H1 (cell line): ENCODE measurements at regions not wholly inside any gene's neighbourhood (a gene's known extent, or its start where the extent isn't known, plus 50 kb on each side); places are given as distances from the start of the nearest gene placed in this dataset.
A peak's percentile ranks its signal among the peaks of the same experiment; 100 is the strongest.

Source experiments
- CTCF ChIA-PET: fragments of 300-600 bp; sonication (Branson Sonifier 250); formaldehyde crosslinking; loops from one replicate; lab custom pipeline; 2021; ENCODE audit not compliant: partially characterized antibody; lab: Charles Lee
- POLR2A ChIA-PET: fragments of 300-600 bp; sonication (Branson Sonifier 250); formaldehyde crosslinking; loops from one replicate; lab custom pipeline; 2021; ENCODE audit warnings: inconsistent platforms; ENCODE audit not compliant: partially characterized antibody; lab: Charles Lee
- DNase-seq, 2 experiments: peaks; one replicate each; pipeline versions ENCODE4 v3.0.0 to v3.0.0-alpha.2; 2010 to 2022; ENCODE audit warnings: low spot score in 2 of 2, low read depth in 1 of 2, mixed read lengths in 1 of 2
- FAIRE-seq: peaks from 2 replicates; lab custom pipeline; 2011; peaks lifted over from hg19 to GRCh38; lab: Jason Lieb, UNC
- H2AFZ ChIP-seq: 2 replicates; pipeline ENCODE4 v1.8.1; 2012; ENCODE audit warnings: low read length, inconsistent platforms
- H2AK5ac ChIP-seq: 2 replicates; pipeline ENCODE4 v1.6.1; 2013; ENCODE audit warnings: low read depth, low read length
- H2BK120ac ChIP-seq: replicated peaks from 2 replicates; pipeline ENCODE3; 2013; ENCODE audit warnings: low read depth, low read length, inconsistent platforms
- H2BK12ac ChIP-seq: 2 replicates; pipeline ENCODE4 v1.6.1; 2013; ENCODE audit warnings: low read depth, low read length
- H2BK15ac ChIP-seq: 2 replicates; pipeline ENCODE4 v1.6.1; 2013; ENCODE audit warnings: low read length
- H2BK20ac ChIP-seq: 2 replicates; pipeline ENCODE4 v1.6.1; 2013; ENCODE audit warnings: low read length
- H2BK5ac ChIP-seq: 2 replicates; pipeline ENCODE4 v1.6.1; 2013; ENCODE audit warnings: low read depth, low read length
- H3K14ac ChIP-seq: 2 replicates; pipeline ENCODE4 v1.6.1; 2013; ENCODE audit warnings: inconsistent platforms; ENCODE audit not compliant: insufficient read length
- H3K18ac ChIP-seq: 2 replicates; pipeline ENCODE4 v1.6.1; 2013; ENCODE audit warnings: low read length; ENCODE audit errors: extremely low read depth
- H3K23ac ChIP-seq: 2 replicates; pipeline ENCODE4 v1.6.1; 2013; ENCODE audit warnings: inconsistent platforms; ENCODE audit not compliant: insufficient read length
- H3K23me2 ChIP-seq: 2 replicates; pipeline ENCODE4 v1.6.1; 2013; ENCODE audit warnings: low read depth, low read length
- H3K27ac ChIP-seq: 2 replicates; pipeline ENCODE4 v1.6.1; 2011; ENCODE audit warnings: low read depth, low read length, inconsistent platforms
- H3K27me3 ChIP-seq, 4 experiments: replicated peaks in 1 of 4; 1 replicate in 1 of 4; 2 replicates in 3 of 4; pipeline versions ENCODE4 v1.6.1 to v1.8.1; 2011 to 2013; ENCODE audit warnings: low read length in 3 of 4, mild to moderate bottlenecking in 3 of 4, inconsistent platforms in 2 of 4, mixed read lengths in 2 of 4, moderate library complexity in 1 of 4; ENCODE audit not compliant: control insufficient read depth in 3 of 4, insufficient read depth in 3 of 4; ENCODE audit errors: extremely low read depth in 1 of 4
- H3K36me3 ChIP-seq, 4 experiments: 2 replicates each; pipeline versions ENCODE4 v1.6.1 to v1.8.1; 2011 to 2013; ENCODE audit warnings: mild to moderate bottlenecking in 4 of 4, low read length in 3 of 4, moderate library complexity in 2 of 4, control low read depth in 1 of 4, inconsistent platforms in 1 of 4; ENCODE audit not compliant: insufficient read depth in 4 of 4, control insufficient read depth in 2 of 4
- H3K4ac ChIP-seq: replicated peaks from 2 replicates; pipeline ENCODE3; 2013; ENCODE audit warnings: low read length, low read depth, mixed read lengths, inconsistent platforms; ENCODE audit not compliant: insufficient read length
- H3K4me1 ChIP-seq, 4 experiments: replicated peaks in 1 of 4; 1 replicate in 1 of 4; 2 replicates in 3 of 4; pipeline versions ENCODE4 v1.6.1 to v1.8.1; 2011 to 2013; ENCODE audit warnings: low read length in 3 of 4, inconsistent platforms in 2 of 4, mixed read lengths in 1 of 4; ENCODE audit not compliant: insufficient read depth in 4 of 4, control insufficient read depth in 3 of 4
- H3K4me2 ChIP-seq, 2 experiments: 2 replicates each; pipeline versions ENCODE4 v1.6.1 to v1.8.1; 2011 to 2013; ENCODE audit warnings: low read depth in 2 of 2, low read length in 2 of 2, control low read depth in 1 of 2, inconsistent platforms in 1 of 2, mild to moderate bottlenecking in 1 of 2; ENCODE audit not compliant: insufficient read depth in 1 of 2
- H3K4me3 ChIP-seq, 4 experiments: fragments of 200-600, 300-600 bp in 1 of 4; sonication (generic), shearing (Covaris generic), sonication (Bioruptor Twin) in 1 of 4; 2 replicates each; pipeline versions ENCODE4 v1.5.1 to v1.8.1; 2011 to 2016; ENCODE audit warnings: low read length in 4 of 4, low read depth in 3 of 4, control low read depth in 2 of 4, inconsistent platforms in 2 of 4, mild to moderate bottlenecking in 2 of 4, mixed read lengths in 1 of 4, moderate library complexity in 1 of 4; ENCODE audit not compliant: insufficient read depth in 2 of 4; ENCODE audit errors: extremely low read depth in 1 of 4
- H3K56ac ChIP-seq: replicated peaks from 2 replicates; pipeline ENCODE3; 2013; ENCODE audit warnings: low read depth, mild to moderate bottlenecking, mixed read lengths, low read length, inconsistent platforms; ENCODE audit not compliant: insufficient read length
- H3K79me1 ChIP-seq: 2 replicates; pipeline ENCODE4 v1.6.1; 2013; ENCODE audit warnings: low read depth, low read length, control low read depth
- H3K79me2 ChIP-seq, 2 experiments: 2 replicates each; pipeline versions ENCODE4 v1.6.1 to v1.8.1; 2012 to 2013; ENCODE audit warnings: low read length in 2 of 2, mild to moderate bottlenecking in 2 of 2, inconsistent platforms in 1 of 2; ENCODE audit not compliant: insufficient read depth in 2 of 2, control insufficient read depth in 1 of 2
- H3K9ac ChIP-seq, 4 experiments: replicated peaks in 1 of 4; 1 replicate in 1 of 4; 2 replicates in 3 of 4; pipeline versions ENCODE4 v1.6.1 to v1.8.1; 2011 to 2013; ENCODE audit warnings: low read depth in 3 of 4, low read length in 3 of 4, control low read depth in 2 of 4, mild to moderate bottlenecking in 2 of 4, moderate library complexity in 2 of 4, inconsistent platforms in 1 of 4; ENCODE audit errors: extremely low read depth in 1 of 4
- H3K9me3 ChIP-seq, 2 experiments: 2 replicates each; pipeline versions ENCODE4 v1.6.1 to v1.8.1; 2012 to 2013; ENCODE audit warnings: mild to moderate bottlenecking in 2 of 2, moderate library complexity in 2 of 2, control low read depth in 1 of 2, inconsistent platforms in 1 of 2, low read depth in 1 of 2, low read length in 1 of 2, mixed read lengths in 1 of 2; ENCODE audit not compliant: insufficient read depth in 2 of 2
- H4K20me1 ChIP-seq, 2 experiments: replicated peaks in 1 of 2; 2 replicates each; pipeline versions ENCODE3 to v1.8.1; 2011 to 2013; ENCODE audit warnings: inconsistent platforms in 2 of 2, low read length in 2 of 2, mild to moderate bottlenecking in 1 of 2; ENCODE audit not compliant: insufficient read depth in 2 of 2, control insufficient read depth in 1 of 2
- H4K5ac ChIP-seq: 2 replicates; pipeline ENCODE4 v1.6.1; 2013; ENCODE audit warnings: low read length, low read depth, mixed read lengths, inconsistent platforms; ENCODE audit not compliant: insufficient read length
- H4K8ac ChIP-seq: 2 replicates; pipeline ENCODE4 v1.8.0; 2013; ENCODE audit warnings: mild to moderate bottlenecking, moderate library complexity, low read length, inconsistent platforms; ENCODE audit not compliant: insufficient read depth; ENCODE audit errors: extremely low read depth
- H4K91ac ChIP-seq: replicated peaks from 2 replicates; pipeline ENCODE3; 2013; ENCODE audit warnings: low read length, mixed read lengths, inconsistent platforms; ENCODE audit not compliant: insufficient read length
- E2F6 ChIP-seq: IDR thresholded peaks from 2 replicates; pipeline ENCODE4 v1.6.1; 2012; ENCODE audit warnings: inconsistent platforms
- GABPA ChIP-seq: IDR thresholded peaks from 2 replicates; pipeline ENCODE4 v1.6.1; 2011; ENCODE audit warnings: mild to moderate bottlenecking, low read length, moderate library complexity, borderline replicate concordance; ENCODE audit not compliant: insufficient read depth
- GTF2F1 ChIP-seq: IDR thresholded peaks from 2 replicates; pipeline ENCODE4 v1.6.1; 2012; ENCODE audit warnings: low read depth, low read length, improper control_type of control experiment, borderline replicate concordance
- HDAC2 ChIP-seq, 2 experiments: fragments of 300-600 bp in 1 of 2; sonication (generic) in 1 of 2; IDR thresholded peaks; 2 replicates each; pipeline ENCODE4 v1.6.1; 2011 to 2012; ENCODE audit warnings: low read depth in 2 of 2, low read length in 2 of 2, mild to moderate bottlenecking in 2 of 2, moderate library complexity in 2 of 2, borderline replicate concordance in 1 of 2, inconsistent platforms in 1 of 2
- NANOG ChIP-seq: IDR thresholded peaks from 2 replicates; pipeline ENCODE4 v1.6.1; 2011; ENCODE audit warnings: low read length, low read depth, mild to moderate bottlenecking, inconsistent platforms; ENCODE audit not compliant: insufficient read depth, poor library complexity, severe bottlenecking
- POU5F1 ChIP-seq: IDR thresholded peaks from 2 replicates; pipeline ENCODE4 v1.6.1; 2011; ENCODE audit warnings: low read depth, mild to moderate bottlenecking, low read length, moderate library complexity
- SP1 ChIP-seq: IDR thresholded peaks from 2 replicates; pipeline ENCODE4 v1.6.1; 2011; ENCODE audit warnings: low read depth, low read length
- SUZ12 ChIP-seq: fragments of 200-600 bp; sonication (generic); IDR thresholded peaks from 2 replicates; pipeline ENCODE4 v1.6.1; 2012; ENCODE audit warnings: mild to moderate bottlenecking, inconsistent platforms, low read length, moderate library complexity, mixed read lengths
- TCF12 ChIP-seq: IDR thresholded peaks from 2 replicates; pipeline ENCODE4 v1.6.1; 2011; ENCODE audit warnings: low read depth, mild to moderate bottlenecking, low read length
- WGBS, 2 experiments: shearing (Covaris generic) in 1 of 2; methylation state at CpG; one replicate each; pipeline versions ENCODE4 v1.1.6 to v1.1.7; 2013 to 2015; ENCODE audit warnings: low lambda C conversion rate in 2 of 2, mixed read lengths in 2 of 2, inconsistent platforms in 1 of 2, low coverage in 1 of 2, missing lambda C conversion rate in 1 of 2; ENCODE audit not compliant: insufficient replicate concordance in 2 of 2, insufficient coverage in 1 of 2, insufficient read length in 1 of 2; ENCODE audit errors: extremely low coverage in 1 of 2, missing lambda C conversion rate in 1 of 2; 5-methylcytosine and 5-hydroxymethylcytosine counted together
- TF ChIP-seq, protein P1 (sequence below): IDR thresholded peaks from 2 replicates; pipeline ENCODE4 v1.6.1; 2012; ENCODE audit warnings: inconsistent platforms

- no peak overlapping the region for H2AFZ ChIP-seq
Observed at GRCh38 chr11:116580799-116581198, 192.0 kb downstream of the BUD13 start.

More at GRCh38 chr11:116580799-116581198, 192.0 kb downstream of the BUD13 start:
- Histone ChIP-seq H2AK5ac (no peak overlapping the region), H2BK5ac (no peak overlapping the region), H3K4me2 (peak overlapping the region; percentile 79 to 95), H2BK20ac (no peak overlapping the region), H3K18ac (no peak overlapping the region), H3K56ac (no peak overlapping the region), H3K14ac (no peak overlapping the region), H2BK120ac (no peak overlapping the region), H3K9ac (no peak overlapping the region), H3K23me2 (peaks cover 13% of the 10 kb centered on the region; the same call in 1 of the 2 replicates), H3K4ac (no peak overlapping the region), H3K4me3 (peak overlapping the region; percentile 26 to 55 (median 39); a peak in 7 of 8 replicates), H4K8ac (no peak overlapping the region), H3K36me3 (no peaks in the 10 kb centered on the region), H3K4me1 (peaks cover 18 to 28% (median 21%) of the 10 kb centered on the region in 4 experiments), H4K91ac (no peak overlapping the region), H3K27ac (no peak overlapping the region), H3K79me1 (no peaks in the 10 kb centered on the region), H4K5ac (no peak overlapping the region), H3K9me3 (no peaks in the 10 kb centered on the region), H3K27me3 (peaks cover 57 to 92% (median 80%) of the 10 kb centered on the region in 4 experiments), H4K20me1 (peaks cover 2 to 7% of the 10 kb centered on the region in 2 experiments), H2BK12ac (no peak overlapping the region), H3K79me2 (no peaks in the 10 kb centered on the region), H2BK15ac (no peak overlapping the region), H3K23ac (no peak overlapping the region)
- DNase-seq = peak; percentile 77 to 84
- WGBS, 2 experiments = 1% methylated on average over 34 of the region's 38 CpGs; no CpG with 5 or more reads in 1 of the 2 experiments
- TF ChIP-seq HDAC2 (IDR thresholded peaks at IDR 0.05; ENCODE audit: borderline replicate concordance in 1 of 2, low read depth in 2 of 2, low read length in 2 of 2) (peak in 1 of 2 experiments; percentile 54; a peak in 1 of 4 replicates), TCF12 (peak; percentile 72; the same call in 1 of the 2 replicates), SUZ12 (no peak), POU5F1 (peak; percentile 33; the same call in 1 of the 2 replicates), SP1 (0 out of 2 replicates have a peak, but pooled peaks have one; percentile 56), NANOG (peak; percentile 95), GABPA (0 out of 2 replicates have a peak, but pooled peaks have one; percentile 62), GTF2F1 (no peak), E2F6 (peak; percentile 27; the same call in 1 of the 2 replicates)
- TF ChIP-seq, protein P1, sequence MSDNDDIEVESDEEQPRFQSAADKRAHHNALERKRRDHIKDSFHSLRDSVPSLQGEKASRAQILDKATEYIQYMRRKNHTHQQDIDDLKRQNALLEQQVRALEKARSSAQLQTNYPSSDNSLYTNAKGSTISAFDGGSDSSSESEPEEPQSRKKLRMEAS = peak; percentile 37
- ChIA-PET POLR2A (interaction anchor here (0.8 to 1.3 kb wide), 2 partner anchors 75 to 328 kb away, joined by 3 to 4 read pairs; no protein-coding TSS in a partner anchor), CTCF (interaction anchor here (0.6 to 3.0 kb wide), 15 partner anchors 13 to 622 kb away, joined by 3 to 25 read pairs (median 4); no protein-coding TSS in a partner anchor)
- FAIRE-seq = no peak
